Aorta (tissue), 5 donors: ENCODE measurements at regions not wholly inside any gene's neighbourhood (a gene's known extent, or its start where the extent isn't known, plus 50 kb on each side); places are given as distances from the start of the nearest gene placed in this dataset.

ENCODE experiments used
- ATAC-seq: fragments of 200-7000 bp; cut with Tn5 transposase; one replicate; pipeline ENCODE4 v1.9.1; 2022; ENCODE audit warnings: moderate library complexity; ENCODE audit not compliant: low FRiP score
- DNase-seq, 2 donors: peaks; one replicate each; pipeline ENCODE4 v3.0.0-alpha.2; 2020
- H3K27ac ChIP-seq, 2 donors: one replicate each; pipeline ENCODE4 v1.5.1; 2013; ENCODE audit warnings: low read length in 2 of 2, mild to moderate bottlenecking in 2 of 2, moderate library complexity in 2 of 2, control low read depth in 1 of 2, inconsistent platforms in 1 of 2, low read depth in 1 of 2
- H3K27me3 ChIP-seq, 2 donors: one replicate each; pipeline ENCODE4 v1.6.1; 2013; ENCODE audit warnings: control low read depth in 1 of 2, low read length in 1 of 2, mild to moderate bottlenecking in 1 of 2, moderate library complexity in 1 of 2; ENCODE audit not compliant: insufficient read depth in 2 of 2, control insufficient read depth in 1 of 2
- H3K36me3 ChIP-seq, 2 donors: one replicate each; pipeline ENCODE4 v1.6.1; 2013; ENCODE audit warnings: control low read depth in 1 of 2, low read length in 1 of 2, mild to moderate bottlenecking in 1 of 2; ENCODE audit not compliant: insufficient read depth in 2 of 2, control insufficient read depth in 1 of 2
- H3K4me1 ChIP-seq, 2 donors: one replicate each; pipeline ENCODE4 v1.6.1; 2013; ENCODE audit warnings: low read length in 2 of 2, control low read depth in 1 of 2, mild to moderate bottlenecking in 1 of 2, moderate library complexity in 1 of 2; ENCODE audit not compliant: insufficient read depth in 2 of 2, control insufficient read depth in 1 of 2
- H3K4me3 ChIP-seq, 2 donors: one replicate each; pipeline ENCODE4 v1.5.1; 2013; ENCODE audit warnings: low read length in 2 of 2, control low read depth in 1 of 2, mild to moderate bottlenecking in 1 of 2
- H3K9me3 ChIP-seq: one replicate; pipeline ENCODE4 v1.6.1; 2013; ENCODE audit warnings: mild to moderate bottlenecking, low read length; ENCODE audit not compliant: control insufficient read depth
- WGBS, 2 donors: extraction: QIAGEN DNeasy Blood & Tissue Kit; methylation state at CpG; one replicate each; pipeline ENCODE4 v1.1.7; 2013; 5-methylcytosine and 5-hydroxymethylcytosine counted together
- intact Hi-C, 2 donors: fragments of 100-400 bp; cut with DNase I; formaldehyde crosslinking; loops; one replicate each; pipeline versions ENCODE4 v1.14.2 to v1.15.0; 2022
- donor health status: healthy with polysubstance abuse.
- donor health status: Bipolar disorder and iron deficiency.
- donor health status: DM: no; HTN: no; CAD: no.
- donor health status: DM: no; HTN: no; CAD: no.
- donor health status: DM: yes; HTN: yes; CAD: no.

DNA sequence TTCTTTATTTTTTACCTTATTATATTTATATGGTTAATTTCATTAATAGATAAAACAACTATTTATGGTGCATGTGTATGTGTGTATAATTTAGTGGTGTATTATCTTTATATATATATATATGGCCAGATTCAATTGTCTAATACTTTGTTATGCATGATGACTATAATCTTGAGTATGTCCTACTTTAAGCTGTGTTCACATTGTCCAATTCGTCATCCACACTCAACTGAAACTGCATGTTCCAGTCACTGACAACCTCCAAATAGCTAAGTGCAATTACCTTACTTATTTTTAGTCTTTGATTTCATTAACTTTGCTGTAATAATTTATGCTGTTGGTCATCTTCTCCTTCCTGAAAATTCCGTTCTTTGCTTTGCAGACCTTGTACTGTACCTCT, 306.5 kb upstream of the TMTC1 start:
- H3K4me1 ChIP-seq = no peaks in the 10 kb centered on the region
- intact Hi-C loops = no loop called here
- ATAC-seq (no peak), DNase-seq (no peak)
- H3K36me3 ChIP-seq = no peaks in the 10 kb centered on the region
- H3K9me3 ChIP-seq = no peaks in the 10 kb centered on the region
- no peak overlapping the region for H3K27ac ChIP-seq
- 85 to 86% methylated on average over 2 of the region's 2 CpGs for WGBS, 2 donors
- no peaks in the 10 kb centered on the region for H3K27me3 ChIP-seq
- no peak overlapping the region for H3K4me3 ChIP-seq

- Histone ChIP-seq H3K27me3 (no peaks in the 10 kb centered on the region), H3K36me3 (no peaks in the 10 kb centered on the region), H3K4me3 (no peak overlapping the region), H3K4me1 (no peaks in the 10 kb centered on the region), H3K27ac (no peak overlapping the region), H3K9me3 (no peaks in the 10 kb centered on the region)
- no peak for ATAC-seq
- intact Hi-C loops = no loop called here
- WGBS, 2 donors = 57 to 63% methylated on average over 3 of the region's 3 CpGs
- no peak for DNase-seq
Measured at GRCh38 chr12:30088259-30088995, 304.7 kb upstream of the TMTC1 start.

GRCh38 chr12:30082381-30082780, 298.6 kb upstream of the TMTC1 start:
- Histone ChIP-seq H3K4me1 (no peaks in the 10 kb centered on the region), H3K9me3 (no peaks in the 10 kb centered on the region), H3K27me3 (no peaks in the 10 kb centered on the region), H3K27ac (no peak overlapping the region), H3K36me3 (no peaks in the 10 kb centered on the region), H3K4me3 (no peak overlapping the region)
- intact Hi-C loops = no loop called here
- WGBS, 2 donors = 56 to 62% methylated on average over 3 of the region's 3 CpGs
- ATAC-seq = no peak
- no peak for DNase-seq

- WGBS, 2 donors = 95% methylated on average over 1 of the region's 1 CpG
- Histone ChIP-seq H3K27ac (no peak overlapping the region), H3K4me3 (no peak overlapping the region), H3K27me3 (no peaks in the 10 kb centered on the region), H3K9me3 (no peaks in the 10 kb centered on the region), H3K4me1 (no peaks in the 10 kb centered on the region), H3K36me3 (no peaks in the 10 kb centered on the region)
- intact Hi-C loops = no loop called here
- no peak for DNase-seq
- ATAC-seq = no peak
Measured at GRCh38 chr12:30074916-30075315, 291.2 kb upstream of the TMTC1 start.

- ATAC-seq = no peak
- Histone ChIP-seq H3K27me3 (no peaks in the 10 kb centered on the region), H3K4me3 (no peak overlapping the region), H3K9me3 (no peaks in the 10 kb centered on the region), H3K27ac (no peak overlapping the region), H3K36me3 (no peaks in the 10 kb centered on the region), H3K4me1 (no peaks in the 10 kb centered on the region)
- no peak for DNase-seq
- intact Hi-C loops = no loop called here
- WGBS, 2 donors = 95 to 99% methylated on average over 1 of the region's 1 CpG
Measured at GRCh38 chr12:30072824-30073223, 289.1 kb upstream of the TMTC1 start.

- Histone ChIP-seq H3K4me1 (no peaks in the 10 kb centered on the region), H3K4me3 (no peak overlapping the region), H3K27me3 (no peaks in the 10 kb centered on the region), H3K27ac (no peak overlapping the region), H3K9me3 (no peaks in the 10 kb centered on the region), H3K36me3 (no peaks in the 10 kb centered on the region)
- WGBS, 2 donors = 96 to 98% methylated on average over 2 of the region's 2 CpGs
- intact Hi-C loops = no loop called here
- ATAC-seq (no peak), DNase-seq (no peak)
Measured at GRCh38 chr12:30067146-30067545, 283.4 kb upstream of the TMTC1 start.

- H3K9me3 ChIP-seq = no peaks in the 10 kb centered on the region
- no peaks in the 10 kb centered on the region for H3K27me3 ChIP-seq
- no peak overlapping the region for H3K4me3 ChIP-seq
- H3K4me1 ChIP-seq = no peaks in the 10 kb centered on the region
- DNase-seq = no peak
- no peaks in the 10 kb centered on the region for H3K36me3 ChIP-seq
- H3K27ac ChIP-seq = no peak overlapping the region
- intact Hi-C loops = no loop called here
- WGBS, 2 donors = 64 to 94% methylated on average over 2 of the region's 2 CpGs
- ATAC-seq = no peak
Measured at GRCh38 chr12:30064906-30065305, 281.2 kb upstream of the TMTC1 start.

GRCh38 chr12:30063435-30063945, 279.7 kb upstream of the TMTC1 start:
- no peak for DNase-seq
- H3K9me3 ChIP-seq = no peaks in the 10 kb centered on the region
- H3K36me3 ChIP-seq = no peaks in the 10 kb centered on the region
- no peak overlapping the region for H3K27ac ChIP-seq
- no peaks in the 10 kb centered on the region for H3K27me3 ChIP-seq
- no peaks in the 10 kb centered on the region for H3K4me1 ChIP-seq
- H3K4me3 ChIP-seq = no peak overlapping the region
- ATAC-seq = no peak
- intact Hi-C loops = no loop called here

GRCh38 chr12:30048371-30048770, 264.6 kb upstream of the TMTC1 start:
- WGBS, 2 donors = 82 to 83% methylated on average over 2 of the region's 2 CpGs
- Histone ChIP-seq H3K36me3 (no peaks in the 10 kb centered on the region), H3K27me3 (no peaks in the 10 kb centered on the region), H3K4me3 (no peak overlapping the region), H3K27ac (no peak overlapping the region), H3K9me3 (no peaks in the 10 kb centered on the region), H3K4me1 (peaks cover 0 to 5% of the 10 kb centered on the region in 2 donors)
- ATAC-seq (no peak), DNase-seq (no peak)
- intact Hi-C loops = no loop called here
